ENCODE measurements at regions not wholly inside any gene's neighbourhood (a gene's known extent, or its start where the extent isn't known, plus 50 kb on each side); places are given as distances from the start of the nearest gene placed in this dataset.

- Histone ChIP-seq H3K4me1 (peaks cover 12% of the 10 kb centered on the region), H3K36me3 (no peaks in the 10 kb centered on the region), H3K4me3 (no peak overlapping the region), H3K27ac (no peak overlapping the region), H3K9me3 (no peaks in the 10 kb centered on the region), H3K27me3 (no peaks in the 10 kb centered on the region)
- ATAC-seq: peak; percentile 72
- DNase-seq: no peak
- intact Hi-C loops (cut with DNase I): no loop called here
- TF ChIP-seq CTCF (IDR thresholded peaks at IDR 0.05): peak; percentile 68
These were observed 56.0 kb upstream of the DOCK9 start for GRCh38 chr13:99033814-99034213.

DNA sequence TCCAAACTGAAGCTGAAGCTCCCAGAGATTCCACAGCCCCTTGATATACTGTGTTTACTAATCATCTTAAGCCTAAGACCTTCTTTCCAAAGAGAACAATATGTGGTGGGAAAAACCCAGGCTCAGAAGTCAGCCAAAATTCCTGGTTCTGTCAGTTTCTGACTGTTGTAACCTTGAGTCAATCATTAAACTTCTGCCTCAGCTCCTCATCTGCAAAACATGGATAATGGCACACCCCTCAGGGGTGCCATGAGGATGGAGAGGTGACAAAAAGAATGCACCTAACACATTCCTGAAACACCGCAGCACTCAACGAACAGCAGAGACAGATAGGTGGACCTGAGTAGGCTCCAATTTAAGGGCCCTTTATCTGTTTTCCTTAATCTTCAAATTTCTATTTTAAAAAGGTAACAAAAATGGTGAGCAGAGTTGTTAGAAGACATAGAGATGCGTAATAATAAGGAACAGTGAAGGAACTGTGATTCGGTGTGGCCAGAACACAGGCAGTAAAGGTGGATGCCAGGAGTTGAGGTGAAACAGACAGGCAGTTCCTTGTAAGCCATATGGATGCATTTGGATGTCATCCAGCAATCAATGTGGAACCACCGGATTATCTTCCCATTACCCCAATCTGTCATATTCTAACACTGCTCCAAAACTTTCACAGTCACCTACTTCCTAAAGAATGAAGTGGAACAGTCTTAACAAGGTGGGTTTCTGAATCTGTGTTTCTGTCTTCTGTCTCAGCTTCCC, 56.6 kb upstream of the DOCK9 start:
- no peaks in the 10 kb centered on the region for H3K27me3 ChIP-seq
- DNase-seq: no peak
- H3K36me3 ChIP-seq: no peaks in the 10 kb centered on the region
- TF ChIP-seq CTCF (IDR thresholded peaks at IDR 0.05): no peak
- intact Hi-C loops (cut with DNase I): no loop called here
- peaks cover 12% of the 10 kb centered on the region for H3K4me1 ChIP-seq
- H3K4me3 ChIP-seq: no peak overlapping the region
- H3K27ac ChIP-seq: no peak overlapping the region
- no peaks in the 10 kb centered on the region for H3K9me3 ChIP-seq
- ATAC-seq: no peak

DNA sequence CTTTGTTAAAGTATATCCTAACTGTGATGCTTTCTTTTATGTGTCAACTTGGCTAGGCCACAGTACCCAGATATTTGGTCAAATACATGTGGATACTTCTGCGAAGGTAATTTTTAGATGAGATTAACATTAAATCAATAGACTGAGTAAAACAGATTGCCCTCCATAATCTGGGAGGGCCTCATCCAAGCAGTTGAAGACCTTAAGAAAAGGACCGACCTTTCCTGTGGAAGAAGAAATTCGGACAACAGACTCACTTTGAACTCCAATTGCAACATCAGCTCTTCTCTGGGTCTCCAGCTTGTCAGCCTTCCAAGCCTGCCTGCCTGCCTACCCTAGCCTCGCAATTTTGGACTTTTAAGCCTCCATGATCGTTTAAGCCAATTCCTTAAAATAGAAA, 57.9 kb upstream of the DOCK9 start:
- no peak for DNase-seq
- ATAC-seq: no peak
- no peaks in the 10 kb centered on the region for H3K36me3 ChIP-seq
- no peak for TF ChIP-seq CTCF (IDR thresholded peaks at IDR 0.05)
- no peak overlapping the region for H3K4me3 ChIP-seq
- no peaks in the 10 kb centered on the region for H3K9me3 ChIP-seq
- H3K4me1 ChIP-seq: peaks cover 13% of the 10 kb centered on the region
- intact Hi-C loops (cut with DNase I): no loop called here
- no peaks in the 10 kb centered on the region for H3K27me3 ChIP-seq
- no peak overlapping the region for H3K27ac ChIP-seq

DNA sequence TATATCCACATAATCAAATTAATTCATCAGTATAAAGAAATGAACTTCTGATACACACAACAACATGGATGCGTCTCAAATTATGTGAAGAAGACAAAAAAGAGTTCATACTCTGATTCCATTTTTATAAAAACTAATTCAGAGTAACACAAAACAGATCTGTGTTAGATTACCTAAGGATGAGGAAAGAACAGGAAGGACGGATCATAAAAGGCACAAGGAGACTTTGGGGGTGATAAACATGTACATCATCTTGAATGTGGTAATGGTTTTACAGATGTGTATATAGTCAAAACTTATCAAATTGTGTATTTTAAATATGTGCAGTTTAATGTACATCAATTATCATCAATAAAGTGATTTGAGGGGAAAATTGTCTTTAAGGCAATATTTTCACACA, 59.9 kb upstream of the DOCK9 start:
- intact Hi-C loops (cut with DNase I): no loop called here
- Histone ChIP-seq H3K9me3 (no peaks in the 10 kb centered on the region), H3K27me3 (no peaks in the 10 kb centered on the region), H3K36me3 (no peaks in the 10 kb centered on the region), H3K4me1 (peaks cover 5% of the 10 kb centered on the region), H3K27ac (no peak overlapping the region), H3K4me3 (no peak overlapping the region)
- DNase-seq: no peak
- ATAC-seq: no peak
- TF ChIP-seq CTCF (IDR thresholded peaks at IDR 0.05): no peak

DNA sequence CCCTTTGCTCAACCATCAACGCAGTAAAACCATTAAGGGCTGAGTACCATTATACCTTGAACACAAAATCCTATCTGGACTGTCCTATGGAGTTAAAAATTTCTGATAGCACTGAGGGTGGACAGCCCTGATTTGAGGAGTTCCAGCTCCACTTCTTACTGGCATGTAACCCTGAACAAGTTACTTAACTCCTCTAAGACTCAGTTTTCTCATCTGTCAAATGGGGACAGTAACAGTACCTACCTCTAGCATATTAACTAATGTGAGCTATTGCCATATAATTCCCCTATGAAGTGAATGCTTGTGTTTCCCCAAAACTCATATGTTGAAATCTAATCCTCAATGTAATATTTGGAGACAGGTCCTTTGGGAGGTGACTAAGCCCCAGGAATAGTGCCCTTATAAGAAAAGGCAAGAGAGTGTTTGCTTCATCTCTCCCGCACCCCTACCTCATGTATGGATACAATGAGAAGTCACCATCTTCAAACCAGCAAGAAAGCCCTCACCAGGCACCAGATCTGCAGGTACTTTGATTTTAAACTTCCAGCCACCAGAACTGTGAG, 61.9 kb upstream of the DOCK9 start:
- H3K9me3 ChIP-seq: no peaks in the 10 kb centered on the region
- no peak overlapping the region for H3K27ac ChIP-seq
- intact Hi-C loops (cut with DNase I): no loop called here
- TF ChIP-seq CTCF (IDR thresholded peaks at IDR 0.05): no peak
- no peaks in the 10 kb centered on the region for H3K36me3 ChIP-seq
- no peak for ATAC-seq
- no peak overlapping the region for H3K4me3 ChIP-seq
- no peaks in the 10 kb centered on the region for H3K27me3 ChIP-seq
- H3K4me1 ChIP-seq: peaks cover 10% of the 10 kb centered on the region
- no peak for DNase-seq
